Erythroblast (primary cell): ENCODE measurements at regions not wholly inside any gene's neighbourhood (a gene's known extent, or its start where the extent isn't known, plus 50 kb on each side); places are given as distances from the start of the nearest gene placed in this dataset.

Experiments used
- GATA1 ChIP-seq: IDR thresholded peaks from 2 replicates; pipeline ENCODE4 v1.6.1; 2011; ENCODE audit warnings: low read depth, mild to moderate bottlenecking, control low read depth, low read length, moderate library complexity
- POLR2A ChIP-seq: IDR thresholded peaks from 2 replicates; pipeline ENCODE4 v1.6.1; 2011; ENCODE audit warnings: mild to moderate bottlenecking, low read length

GRCh38 chr9:68643901-68644809 is 60.9 kb upstream of the PIP5K1B start:
- TF ChIP-seq POLR2A (no peak), GATA1 (no peak)
